Heart right ventricle (tissue), 16 donors: ENCODE measurements at regions not wholly inside any gene's neighbourhood (a gene's known extent, or its start where the extent isn't known, plus 50 kb on each side); places are given as distances from the start of the nearest gene placed in this dataset.

Experiments
- ATAC-seq, 8 donors: fragments of 200-7000 bp; cut with Tn5 transposase; one replicate each; pipeline ENCODE4 v1.9.1; 2020; ENCODE audit warnings: mild to moderate bottlenecking in 8 of 8, moderate library complexity in 8 of 8, moderate number of reproducible peaks in 1 of 8
- DNase-seq, 2 donors: peaks; one replicate each; pipeline ENCODE4 v3.0.0-alpha.2; 2020
- H3K27ac ChIP-seq, 10 donors: fragments of 200-600 bp; sonication (generic) in 2 of 10; one replicate each; pipeline versions ENCODE4 v1.5.0 to v1.8.0; 2020 to 2022; ENCODE audit warnings: mild to moderate bottlenecking in 3 of 10
- H3K27me3 ChIP-seq, 7 donors: fragments of 200-600 bp; one replicate each; pipeline ENCODE4 v1.8.0; 2021 to 2022; ENCODE audit warnings: mild to moderate bottlenecking in 2 of 7
- H3K36me3 ChIP-seq, 9 donors: fragments of 200-600 bp; sonication (generic) in 1 of 9; one replicate each; pipeline versions ENCODE4 v1.5.0 to v1.8.0; 2020 to 2022; ENCODE audit warnings: mild to moderate bottlenecking in 2 of 9
- H3K4me1 ChIP-seq, 9 donors: fragments of 200-600 bp; sonication (generic) in 1 of 9; one replicate each; pipeline versions ENCODE4 v1.5.0 to v1.8.0; 2020 to 2022; ENCODE audit warnings: mild to moderate bottlenecking in 4 of 9
- H3K4me3 ChIP-seq, 10 donors: fragments of 200-600 bp; sonication (generic) in 2 of 10; one replicate each; pipeline versions ENCODE4 v1.5.0 to v1.8.0; 2020 to 2022; ENCODE audit warnings: mild to moderate bottlenecking in 7 of 10, moderate library complexity in 2 of 10
- H3K9me3 ChIP-seq, 11 donors: fragments of 200-600 bp in 10 of 11; sonication (generic) in 2 of 11; one replicate each; pipeline versions ENCODE4 v1.5.0 to v1.8.0; 2013 to 2022; ENCODE audit warnings: mild to moderate bottlenecking in 2 of 11, control low read depth in 1 of 11, moderate library complexity in 1 of 11
- CTCF ChIP-seq, 9 donors: fragments of 200-600 bp; sonication (generic) in 2 of 9; IDR thresholded peaks; one replicate each; pipeline versions ENCODE4 v1.5.0 to v1.8.0; 2021 to 2022; ENCODE audit warnings: antibody characterized with exemption in 9 of 9, mild to moderate bottlenecking in 5 of 9, moderate library complexity in 1 of 9
- WGBS, 2 donors: extraction: QIAGEN DNeasy Blood & Tissue Kit; methylation state at CpG; one replicate each; pipeline ENCODE4 v1.1.7; 2013; ENCODE audit warnings: inconsistent platforms in 1 of 2; 5-methylcytosine and 5-hydroxymethylcytosine counted together
- intact Hi-C, 10 donors: fragments of 100-400 bp; cut with DNase I; formaldehyde crosslinking; loops; one replicate each; pipeline versions ENCODE4 v1.11.1 to v1.14.2; 2022
- donor health status: Arrhythmogenic right ventricular cardiomyopathy.
- donor health status: ischemic (EF 13 %, LVEDD 7.1; RV severe dilation, severe dysfunction).
- donor health status: healthy with polysubstance abuse.
- donor health status: DM: no; HTN: yes; CAD: no.
- donor health status: DM: no; HTN: no; CAD: no.
- donor health status: ischemic (EF 25% LVEDD 6.9; RV normal size, moderate dysfunction).
- donor health status: ischemic (EF 25% LVEDD 5.7; RV mildly dilated, moderate dysfunction).
- donor health status: healthy.
- donor health status: DM: yes; HTN: yes; CAD: no.
- donor health status: Ischemic cardiomyopathy.
- donor health status: ischemic (EF 35%, LVEDD 5.7; RV mildly dilated, moderate dysfunction).
- donor health status: nonischemic (EF 11% LVEDD 7.7; RV severe dilation, severe dysfunction).
- donor health status: DM: yes; HTN: yes; CAD: no.
- donor health status: PGD.
- donor health status: ischemic (EF 29% LVEDD 5.4; RV normal size, mild dysfunction).
- donor health status: nonischemic (EF 23%, LVEDD 6.1; RV moderate dilation, normal function).

GRCh38 chr7:111666260-111666659 lies 104.0 kb upstream of the IMMP2L start:
- TF ChIP-seq CTCF (IDR thresholded peaks at IDR 0.05), result no peak
- H3K27me3 ChIP-seq, result peaks cover 0 to 14% (median 0%) of the 10 kb centered on the region in 7 donors
- no peak overlapping the region for H3K27ac ChIP-seq
- DNase-seq (no peak), ATAC-seq (no peak)
- no peaks in the 10 kb centered on the region for H3K9me3 ChIP-seq
- no peak overlapping the region for H3K4me3 ChIP-seq
- no peaks in the 10 kb centered on the region for H3K36me3 ChIP-seq
- intact Hi-C loops, result no loop called here
- H3K4me1 ChIP-seq, result no peaks in the 10 kb centered on the region
- WGBS, 2 donors, result 43% methylated on average over 2 of the region's 2 CpGs

- no peaks in the 10 kb centered on the region for H3K36me3 ChIP-seq
- no peak overlapping the region for H3K4me3 ChIP-seq
- no peaks in the 10 kb centered on the region for H3K9me3 ChIP-seq
- DNase-seq (no peak), ATAC-seq (no peak)
- no peak overlapping the region for H3K27ac ChIP-seq
- intact Hi-C loops, result no loop called here
- H3K27me3 ChIP-seq, result peaks cover 0 to 5% (median 0%) of the 10 kb centered on the region in 7 donors
- no peak for TF ChIP-seq CTCF (IDR thresholded peaks at IDR 0.05)
- no peaks in the 10 kb centered on the region for H3K4me1 ChIP-seq
Measured at GRCh38 chr7:111663771-111664170, 101.5 kb upstream of the IMMP2L start.

GRCh38 chr7:111662386-111662785 lies 100.1 kb upstream of the IMMP2L start:
- Histone ChIP-seq H3K4me1 (no peaks in the 10 kb centered on the region), H3K9me3 (no peaks in the 10 kb centered on the region), H3K36me3 (no peaks in the 10 kb centered on the region), H3K4me3 (no peak overlapping the region), H3K27ac (no peak overlapping the region), H3K27me3 (peaks cover 0 to 8% (median 0%) of the 10 kb centered on the region in 7 donors)
- no peak for TF ChIP-seq CTCF (IDR thresholded peaks at IDR 0.05)
- intact Hi-C loops, result no loop called here
- DNase-seq (no peak), ATAC-seq (no peak)
- 79 to 90% methylated on average over 2 of the region's 2 CpGs for WGBS, 2 donors

- WGBS, 2 donors, result 47 to 66% methylated on average over 1 of the region's 1 CpG
- H3K9me3 ChIP-seq, result no peaks in the 10 kb centered on the region
- no peak for DNase-seq
- H3K27me3 ChIP-seq, result peaks cover 0 to 8% (median 0%) of the 10 kb centered on the region in 7 donors
- ATAC-seq, result no peak
- H3K36me3 ChIP-seq, result no peaks in the 10 kb centered on the region
- H3K4me3 ChIP-seq, result no peak overlapping the region
- intact Hi-C loops, result no loop called here
- no peak overlapping the region for H3K27ac ChIP-seq
- no peaks in the 10 kb centered on the region for H3K4me1 ChIP-seq
- no peak for TF ChIP-seq CTCF (IDR thresholded peaks at IDR 0.05)
Measured at GRCh38 chr7:111660478-111660877, 98.2 kb upstream of the IMMP2L start.

- intact Hi-C loops, result no loop called here
- H3K4me3 ChIP-seq, result no peak overlapping the region
- TF ChIP-seq CTCF (IDR thresholded peaks at IDR 0.05), result no peak
- no peaks in the 10 kb centered on the region for H3K9me3 ChIP-seq
- DNase-seq, result no peak
- H3K27me3 ChIP-seq, result peaks cover 0 to 8% (median 0%) of the 10 kb centered on the region in 7 donors
- H3K36me3 ChIP-seq, result no peaks in the 10 kb centered on the region
- H3K4me1 ChIP-seq, result no peaks in the 10 kb centered on the region
- 23 to 34% methylated on average over 1 of the region's 1 CpG for WGBS, 2 donors
- ATAC-seq, result no peak
- no peak overlapping the region for H3K27ac ChIP-seq
Measured at GRCh38 chr7:111658546-111658945, 96.3 kb upstream of the IMMP2L start.
